ENCODE measurements at regions not wholly inside any gene's neighbourhood (a gene's known extent, or its start where the extent isn't known, plus 50 kb on each side); places are given as distances from the start of the nearest gene placed in this dataset.
"Not testable (repeated sequence)": the region's sequence is repeated elsewhere in the genome, so short reads cannot be mapped to it uniquely, and the experiment has no call there.

DNA sequence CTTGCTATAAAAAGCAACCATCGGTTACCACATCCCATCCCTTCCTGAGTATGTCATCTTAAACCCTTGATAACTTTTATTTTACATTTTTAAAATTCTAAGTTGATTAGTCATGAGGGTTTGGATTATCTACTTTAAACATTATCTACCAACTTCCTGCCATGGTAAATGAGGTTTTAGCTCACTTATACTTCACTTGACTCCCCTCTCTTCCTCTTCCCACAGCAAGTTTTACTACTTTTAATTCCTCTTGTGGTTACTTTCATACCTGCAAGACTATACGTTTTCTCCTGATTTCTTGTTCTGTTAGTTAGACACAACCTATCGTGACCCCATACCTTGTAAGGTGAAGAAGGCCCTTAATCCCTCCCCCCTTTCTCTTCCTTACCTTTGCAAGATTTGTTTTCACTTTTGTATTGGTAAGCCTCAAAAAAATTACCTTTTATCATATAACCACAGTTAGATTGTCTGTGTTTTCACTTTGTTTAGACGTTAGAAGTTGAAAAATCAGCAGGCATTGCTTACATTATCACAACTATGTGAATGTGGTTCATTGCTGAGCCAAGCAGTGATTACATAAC, 60.1 kb upstream of the OGFRL1 start:
- H3K36me3 ChIP-seq: no peaks in the 10 kb centered on the region
- H3K27ac ChIP-seq: no peak overlapping the region
- TF ChIP-seq, protein P1, sequence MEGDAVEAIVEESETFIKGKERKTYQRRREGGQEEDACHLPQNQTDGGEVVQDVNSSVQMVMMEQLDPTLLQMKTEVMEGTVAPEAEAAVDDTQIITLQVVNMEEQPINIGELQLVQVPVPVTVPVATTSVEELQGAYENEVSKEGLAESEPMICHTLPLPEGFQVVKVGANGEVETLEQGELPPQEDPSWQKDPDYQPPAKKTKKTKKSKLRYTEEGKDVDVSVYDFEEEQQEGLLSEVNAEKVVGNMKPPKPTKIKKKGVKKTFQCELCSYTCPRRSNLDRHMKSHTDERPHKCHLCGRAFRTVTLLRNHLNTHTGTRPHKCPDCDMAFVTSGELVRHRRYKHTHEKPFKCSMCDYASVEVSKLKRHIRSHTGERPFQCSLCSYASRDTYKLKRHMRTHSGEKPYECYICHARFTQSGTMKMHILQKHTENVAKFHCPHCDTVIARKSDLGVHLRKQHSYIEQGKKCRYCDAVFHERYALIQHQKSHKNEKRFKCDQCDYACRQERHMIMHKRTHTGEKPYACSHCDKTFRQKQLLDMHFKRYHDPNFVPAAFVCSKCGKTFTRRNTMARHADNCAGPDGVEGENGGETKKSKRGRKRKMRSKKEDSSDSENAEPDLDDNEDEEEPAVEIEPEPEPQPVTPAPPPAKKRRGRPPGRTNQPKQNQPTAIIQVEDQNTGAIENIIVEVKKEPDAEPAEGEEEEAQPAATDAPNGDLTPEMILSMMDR (IDR thresholded peaks at IDR 0.05): no peak
- DNase-seq (no peak), ATAC-seq (no peak)
- no peaks in the 10 kb centered on the region for H3K9me3 ChIP-seq
- intact Hi-C loops (cut with DNase I): no loop called here
- no peaks in the 10 kb centered on the region for H3K4me1 ChIP-seq
- no peak overlapping the region for H3K4me3 ChIP-seq
- H3K27me3 ChIP-seq: no peaks in the 10 kb centered on the region

DNA sequence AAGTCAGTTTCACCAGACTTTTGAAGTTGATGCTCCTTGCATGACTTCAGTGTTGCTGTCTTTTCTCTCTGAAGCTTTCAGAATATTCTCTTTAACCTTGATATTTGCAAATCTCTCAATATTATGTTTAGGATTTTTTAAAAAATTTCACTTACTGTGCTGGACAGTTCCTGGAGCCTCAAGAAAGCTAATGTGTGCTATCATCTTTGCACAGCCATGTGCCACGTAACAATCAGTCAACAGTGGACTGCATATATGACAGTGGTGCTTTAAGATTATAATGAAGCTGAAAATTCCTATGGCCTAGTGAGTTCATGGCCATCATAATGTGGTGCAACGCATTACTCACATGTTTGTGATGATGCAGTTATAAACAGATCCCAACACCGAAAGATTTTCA, 59.1 kb upstream of the OGFRL1 start:
- Histone ChIP-seq H3K36me3 (no peaks in the 10 kb centered on the region), H3K9me3 (no peaks in the 10 kb centered on the region), H3K27me3 (no peaks in the 10 kb centered on the region), H3K27ac (no peak overlapping the region), H3K4me1 (no peaks in the 10 kb centered on the region), H3K4me3 (no peak overlapping the region)
- ATAC-seq: no peak
- TF ChIP-seq, protein P1 (IDR thresholded peaks at IDR 0.05): no peak
- DNase-seq: no peak
- intact Hi-C loops (cut with DNase I): no loop called here

DNA sequence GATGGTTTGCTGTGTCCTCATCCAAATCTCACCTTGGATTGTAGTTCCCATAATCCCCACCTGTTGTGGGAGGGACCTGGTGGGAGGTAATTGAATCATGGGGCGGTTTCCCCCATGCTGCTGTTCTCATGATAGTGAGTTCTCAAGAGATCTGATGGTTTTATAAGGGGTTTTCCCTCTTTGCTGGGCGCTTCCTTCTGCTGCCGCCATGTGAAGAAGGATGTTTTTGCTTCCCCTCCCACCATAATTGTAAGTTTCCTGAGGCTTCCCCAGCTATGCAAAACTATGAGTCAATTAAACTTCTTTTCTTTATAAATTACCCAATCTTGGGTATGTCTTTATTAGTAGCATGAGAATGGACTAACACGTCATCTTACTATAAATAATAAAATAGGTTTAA, 55.7 kb upstream of the OGFRL1 start:
- intact Hi-C loops (cut with DNase I); H3K27me3 ChIP-seq; H3K4me3 ChIP-seq; ATAC-seq; DNase-seq; H3K27ac ChIP-seq; H3K4me1 ChIP-seq; H3K36me3 ChIP-seq; H3K9me3 ChIP-seq: not testable (repeated sequence)

DNA sequence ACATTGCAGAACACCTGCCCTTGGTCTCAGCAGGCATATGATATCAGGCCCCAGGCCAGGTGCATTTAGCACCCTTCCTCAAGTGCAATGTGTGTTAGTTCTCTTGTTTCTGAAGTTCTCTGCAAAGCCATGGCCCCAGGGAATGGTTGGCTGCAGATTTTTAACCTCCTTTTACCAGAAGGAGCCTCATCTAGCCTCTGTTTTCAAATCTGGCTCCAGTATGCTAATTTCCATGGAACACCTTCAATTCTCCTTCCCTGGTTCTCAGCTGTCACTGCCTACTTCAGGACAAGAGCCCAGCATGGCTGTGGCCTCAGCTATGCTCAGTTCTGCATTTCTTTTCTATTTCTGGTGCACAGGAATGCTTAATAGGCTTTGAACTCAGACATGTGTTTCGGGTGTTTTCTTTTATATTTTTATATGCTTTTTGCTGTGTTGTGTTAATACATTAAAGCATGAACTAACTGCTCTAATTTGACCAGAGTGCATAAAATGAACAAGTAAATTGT, 51.6 kb upstream of the OGFRL1 start:
- no peaks in the 10 kb centered on the region for H3K9me3 ChIP-seq
- intact Hi-C loops (cut with DNase I): no loop called here
- H3K36me3 ChIP-seq: no peaks in the 10 kb centered on the region
- H3K4me3 ChIP-seq: no peak overlapping the region
- TF ChIP-seq, protein P1 (IDR thresholded peaks at IDR 0.05): no peak
- H3K4me1 ChIP-seq: no peaks in the 10 kb centered on the region
- DNase-seq (no peak), ATAC-seq (no peak)
- H3K27me3 ChIP-seq: no peaks in the 10 kb centered on the region
- H3K27ac ChIP-seq: no peak overlapping the region

DNA sequence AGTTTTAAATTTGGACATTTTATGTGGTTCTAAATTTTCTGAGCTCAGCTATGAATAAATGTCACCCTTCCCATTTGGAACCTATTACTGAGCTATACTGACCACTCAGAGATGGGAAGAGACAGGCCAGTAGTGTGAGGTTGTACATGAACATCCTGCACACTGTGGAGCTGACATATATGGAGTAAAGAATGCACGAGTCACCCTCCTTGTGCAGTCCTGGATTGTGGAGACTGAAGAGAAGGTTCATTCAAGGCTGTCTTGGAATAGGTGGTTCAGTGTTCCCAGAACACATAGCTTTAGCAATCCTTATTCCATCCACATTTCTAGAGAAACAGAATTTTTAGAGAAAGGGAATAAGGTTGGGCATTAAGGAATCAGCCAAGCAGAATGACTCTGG, 50.3 kb upstream of the OGFRL1 start:
- H3K27me3 ChIP-seq: no peaks in the 10 kb centered on the region
- no peaks in the 10 kb centered on the region for H3K36me3 ChIP-seq
- ATAC-seq (no peak), DNase-seq (no peak)
- no peaks in the 10 kb centered on the region for H3K9me3 ChIP-seq
- H3K4me1 ChIP-seq: no peaks in the 10 kb centered on the region
- no peak overlapping the region for H3K4me3 ChIP-seq
- TF ChIP-seq, protein P1 (IDR thresholded peaks at IDR 0.05): no peak
- H3K27ac ChIP-seq: no peak overlapping the region
- intact Hi-C loops (cut with DNase I): no loop called here
